Nephron progenitor cell (in vitro differentiated cells): ENCODE measurements at regions not wholly inside any gene's neighbourhood (a gene's known extent, or its start where the extent isn't known, plus 50 kb on each side); places are given as distances from the start of the nearest gene placed in this dataset.

Experiments used
- DNase-seq: peaks from one replicate; pipeline ENCODE4 v3.0.0; 2021
- H3K27ac Mint-ChIP-seq: 2 replicates; pipeline ENCODE4 v1.8.0; 2021; ENCODE audit warnings: mild to moderate bottlenecking, moderate library complexity, mixed read lengths
- H3K27me3 Mint-ChIP-seq: 2 replicates; pipeline ENCODE4 v1.8.0; 2021; ENCODE audit warnings: mild to moderate bottlenecking, low read depth, mixed read lengths; ENCODE audit not compliant: poor library complexity
- H3K36me3 Mint-ChIP-seq: 2 replicates; pipeline ENCODE4 v1.8.0; 2021; ENCODE audit warnings: low read depth, mixed read lengths
- H3K4me1 Mint-ChIP-seq: 2 replicates; pipeline ENCODE4 v1.8.0; 2021; ENCODE audit warnings: mixed read lengths
- H3K4me3 Mint-ChIP-seq: 2 replicates; pipeline ENCODE4 v1.8.0; 2021; ENCODE audit warnings: mild to moderate bottlenecking, moderate library complexity, mixed read lengths
- H3K9me3 Mint-ChIP-seq: 2 replicates; pipeline ENCODE4 v1.8.0; 2021; ENCODE audit warnings: mild to moderate bottlenecking, moderate library complexity, mixed read lengths
- CTCF ChIP-seq: fragments of 200-600 bp; sonication (generic); IDR thresholded peaks from 2 replicates; pipeline ENCODE4 v1.5.0; 2021; ENCODE audit warnings: antibody characterized with exemption

GRCh38 chr3:63090656-63091055, 187.5 kb upstream of the SYNPR start:
- peaks cover 9% of the 10 kb centered on the region for H3K4me1 Mint-ChIP-seq
- H3K27ac Mint-ChIP-seq = no peak overlapping the region
- no peaks in the 10 kb centered on the region for H3K9me3 Mint-ChIP-seq
- H3K36me3 Mint-ChIP-seq = no peaks in the 10 kb centered on the region
- no peaks in the 10 kb centered on the region for H3K27me3 Mint-ChIP-seq
- DNase-seq = no peak
- no peak for TF ChIP-seq CTCF
- H3K4me3 Mint-ChIP-seq = no peak overlapping the region

GRCh38 chr3:63092515-63092914, 185.6 kb upstream of the SYNPR start:
- H3K36me3 Mint-ChIP-seq = no peaks in the 10 kb centered on the region
- H3K27me3 Mint-ChIP-seq = peaks cover 2% of the 10 kb centered on the region
- no peaks in the 10 kb centered on the region for H3K9me3 Mint-ChIP-seq
- no peak overlapping the region for H3K4me3 Mint-ChIP-seq
- H3K27ac Mint-ChIP-seq = no peak overlapping the region
- peaks cover 9% of the 10 kb centered on the region for H3K4me1 Mint-ChIP-seq
- no peak for TF ChIP-seq CTCF
- no peak for DNase-seq

GRCh38 chr3:63094642-63095408, 183.3 kb upstream of the SYNPR start:
- Mint-ChIP-seq H3K27me3 (peaks cover 2% of the 10 kb centered on the region), H3K4me3 (no peak overlapping the region), H3K36me3 (no peaks in the 10 kb centered on the region), H3K4me1 (peaks cover 4% of the 10 kb centered on the region), H3K27ac (no peak overlapping the region), H3K9me3 (no peaks in the 10 kb centered on the region)
- no peak for DNase-seq
- TF ChIP-seq CTCF = no peak

- TF ChIP-seq CTCF = no peak
- Mint-ChIP-seq H3K27me3 (peaks cover 2% of the 10 kb centered on the region), H3K36me3 (no peaks in the 10 kb centered on the region), H3K4me1 (no peaks in the 10 kb centered on the region), H3K4me3 (no peak overlapping the region), H3K27ac (no peak overlapping the region), H3K9me3 (no peaks in the 10 kb centered on the region)
- no peak for DNase-seq
Observed at GRCh38 chr3:63096248-63097058, 181.7 kb upstream of the SYNPR start.

- H3K4me3 Mint-ChIP-seq = no peak overlapping the region
- H3K4me1 Mint-ChIP-seq = no peaks in the 10 kb centered on the region
- H3K27me3 Mint-ChIP-seq = peaks cover 2% of the 10 kb centered on the region
- H3K36me3 Mint-ChIP-seq = no peaks in the 10 kb centered on the region
- no peaks in the 10 kb centered on the region for H3K9me3 Mint-ChIP-seq
- DNase-seq = no peak
- no peak for TF ChIP-seq CTCF
- peak overlapping the region; percentile 44 for H3K27ac Mint-ChIP-seq
Observed at GRCh38 chr3:63097396-63097795, 180.7 kb upstream of the SYNPR start.
